Sigmoid colon (tissue), 4 donors: ENCODE measurements at regions not wholly inside any gene's neighbourhood (a gene's known extent, or its start where the extent isn't known, plus 50 kb on each side); places are given as distances from the start of the nearest gene placed in this dataset.

Experiments
- EP300 ChIP-seq, 4 donors: sonication (generic); formaldehyde crosslinking; IDR thresholded peaks; one replicate each; pipeline ENCODE4 v1.6.1; 2017; ENCODE audit warnings: antibody characterized with exemption in 4 of 4
- POLR2A ChIP-seq, 2 donors: fragments of 450-650 bp; IDR thresholded peaks; one replicate each; pipeline ENCODE4 v1.6.1; 2016; ENCODE audit warnings: antibody characterized with exemption in 2 of 2, mild to moderate bottlenecking in 2 of 2, moderate library complexity in 2 of 2
- TF ChIP-seq, protein P1 (sequence below), 4 experiments: fragments of 450-650 bp in 3 of 4; fragments of 200-600 bp in 1 of 4; IDR thresholded peaks; one replicate each; pipeline ENCODE4 v1.5.1; 2016 to 2019; ENCODE audit warnings: antibody characterized with exemption in 4 of 4, mild to moderate bottlenecking in 3 of 4, moderate library complexity in 2 of 4

GRCh38 chr11:76278526-76278925 is 72.2 kb upstream of the WNT11 start:
- TF ChIP-seq, protein P1, sequence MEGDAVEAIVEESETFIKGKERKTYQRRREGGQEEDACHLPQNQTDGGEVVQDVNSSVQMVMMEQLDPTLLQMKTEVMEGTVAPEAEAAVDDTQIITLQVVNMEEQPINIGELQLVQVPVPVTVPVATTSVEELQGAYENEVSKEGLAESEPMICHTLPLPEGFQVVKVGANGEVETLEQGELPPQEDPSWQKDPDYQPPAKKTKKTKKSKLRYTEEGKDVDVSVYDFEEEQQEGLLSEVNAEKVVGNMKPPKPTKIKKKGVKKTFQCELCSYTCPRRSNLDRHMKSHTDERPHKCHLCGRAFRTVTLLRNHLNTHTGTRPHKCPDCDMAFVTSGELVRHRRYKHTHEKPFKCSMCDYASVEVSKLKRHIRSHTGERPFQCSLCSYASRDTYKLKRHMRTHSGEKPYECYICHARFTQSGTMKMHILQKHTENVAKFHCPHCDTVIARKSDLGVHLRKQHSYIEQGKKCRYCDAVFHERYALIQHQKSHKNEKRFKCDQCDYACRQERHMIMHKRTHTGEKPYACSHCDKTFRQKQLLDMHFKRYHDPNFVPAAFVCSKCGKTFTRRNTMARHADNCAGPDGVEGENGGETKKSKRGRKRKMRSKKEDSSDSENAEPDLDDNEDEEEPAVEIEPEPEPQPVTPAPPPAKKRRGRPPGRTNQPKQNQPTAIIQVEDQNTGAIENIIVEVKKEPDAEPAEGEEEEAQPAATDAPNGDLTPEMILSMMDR (IDR thresholded peaks at IDR 0.05), result no peak
- TF ChIP-seq EP300 (IDR thresholded peaks at IDR 0.05) (no peak), POLR2A (IDR thresholded peaks at IDR 0.05) (no peak)
